ENCODE measurements at regions not wholly inside any gene's neighbourhood (a gene's known extent, or its start where the extent isn't known, plus 50 kb on each side); places are given as distances from the start of the nearest gene placed in this dataset.

DNA sequence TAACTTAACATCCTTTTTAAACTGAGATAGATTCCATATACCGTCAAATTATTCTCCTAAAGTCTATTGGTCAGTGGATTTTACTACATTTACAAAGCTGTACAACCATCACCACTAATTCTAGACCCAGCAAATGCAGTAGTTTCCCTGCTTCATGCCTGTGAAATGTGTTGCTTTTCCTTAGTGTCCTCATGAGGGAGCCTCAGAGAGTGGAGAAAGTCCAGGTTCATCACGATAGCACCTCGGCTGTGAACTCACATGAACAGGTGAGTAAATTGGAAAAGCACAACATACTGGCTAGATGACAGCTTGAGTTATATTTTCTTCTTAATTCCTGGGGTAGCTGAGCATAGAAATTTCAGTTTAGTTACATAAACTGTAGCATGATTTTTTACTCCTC is 653.7 kb downstream of the MTRR start:
- TF ChIP-seq, protein P1, sequence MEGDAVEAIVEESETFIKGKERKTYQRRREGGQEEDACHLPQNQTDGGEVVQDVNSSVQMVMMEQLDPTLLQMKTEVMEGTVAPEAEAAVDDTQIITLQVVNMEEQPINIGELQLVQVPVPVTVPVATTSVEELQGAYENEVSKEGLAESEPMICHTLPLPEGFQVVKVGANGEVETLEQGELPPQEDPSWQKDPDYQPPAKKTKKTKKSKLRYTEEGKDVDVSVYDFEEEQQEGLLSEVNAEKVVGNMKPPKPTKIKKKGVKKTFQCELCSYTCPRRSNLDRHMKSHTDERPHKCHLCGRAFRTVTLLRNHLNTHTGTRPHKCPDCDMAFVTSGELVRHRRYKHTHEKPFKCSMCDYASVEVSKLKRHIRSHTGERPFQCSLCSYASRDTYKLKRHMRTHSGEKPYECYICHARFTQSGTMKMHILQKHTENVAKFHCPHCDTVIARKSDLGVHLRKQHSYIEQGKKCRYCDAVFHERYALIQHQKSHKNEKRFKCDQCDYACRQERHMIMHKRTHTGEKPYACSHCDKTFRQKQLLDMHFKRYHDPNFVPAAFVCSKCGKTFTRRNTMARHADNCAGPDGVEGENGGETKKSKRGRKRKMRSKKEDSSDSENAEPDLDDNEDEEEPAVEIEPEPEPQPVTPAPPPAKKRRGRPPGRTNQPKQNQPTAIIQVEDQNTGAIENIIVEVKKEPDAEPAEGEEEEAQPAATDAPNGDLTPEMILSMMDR (IDR thresholded peaks at IDR 0.05): no peak
- TF ChIP-seq POLR2A (IDR thresholded peaks at IDR 0.05): no peak

Measured in lower leg skin (tissue), 3 donors.